ENCODE measurements at regions not wholly inside any gene's neighbourhood (a gene's known extent, or its start where the extent isn't known, plus 50 kb on each side); places are given as distances from the start of the nearest gene placed in this dataset.
A peak's percentile ranks its signal among the peaks of the same experiment; 100 is the strongest.
"Not testable (repeated sequence)": the region's sequence is repeated elsewhere in the genome, so short reads cannot be mapped to it uniquely, and the experiment has no call there.

- not testable (repeated sequence) for DNase-seq
Measured at GRCh38 chr5:148744380-148744779, 82.0 kb upstream of the ADRB2 start.

DNA sequence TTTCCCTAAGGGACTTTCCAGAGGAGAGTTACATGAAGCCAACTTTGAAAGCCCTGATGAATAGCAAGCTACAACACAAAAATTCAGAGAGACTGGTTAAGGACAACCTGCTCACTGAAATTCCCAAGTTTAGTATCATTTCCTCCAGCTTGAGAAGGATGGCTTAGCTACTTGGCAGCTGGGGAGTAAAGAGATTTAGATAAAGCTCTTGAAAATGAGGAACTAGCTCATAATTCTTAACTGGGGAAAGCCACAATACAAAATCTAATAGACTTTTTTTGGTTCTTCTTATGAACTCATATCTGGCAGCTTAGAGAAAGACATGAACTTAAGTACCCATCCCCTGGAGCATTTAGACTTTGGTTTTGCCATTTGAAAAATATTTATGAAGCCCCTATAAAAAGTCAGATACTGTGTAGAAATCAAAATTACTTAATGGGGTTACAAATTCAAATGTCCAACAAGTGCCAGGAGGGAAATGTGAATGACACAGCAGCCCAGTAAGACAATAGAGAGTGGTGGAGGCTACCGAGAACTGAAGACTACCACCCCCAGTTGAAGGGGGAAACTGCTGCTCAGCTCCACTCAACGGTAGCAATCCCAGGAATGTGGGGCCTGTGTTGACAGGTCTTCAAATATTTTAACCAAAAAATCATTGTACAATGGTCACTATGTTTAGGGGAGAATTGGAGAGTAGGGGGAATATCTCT lies 79.4 kb upstream of the ADRB2 start:
- DNase-seq = no peak

DNA sequence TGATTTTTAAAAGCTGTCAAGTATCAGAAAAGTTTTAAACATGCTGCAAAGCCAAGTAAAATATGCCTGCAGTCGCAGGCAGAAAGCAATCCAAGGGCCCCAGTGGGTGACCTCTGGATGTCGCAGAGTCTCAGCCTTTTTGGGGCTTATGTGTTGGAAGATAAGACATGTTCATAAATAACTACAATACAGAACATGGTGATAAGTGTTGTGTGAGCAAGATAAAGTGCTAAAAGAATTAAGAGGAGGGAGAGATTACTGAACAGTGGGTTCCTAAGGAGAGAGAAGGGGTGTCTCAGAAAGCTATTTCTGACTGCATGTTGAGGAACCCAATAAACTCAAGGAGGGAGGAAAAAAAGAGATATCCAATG lies 78.9 kb upstream of the ADRB2 start:
- no peak for DNase-seq

DNA sequence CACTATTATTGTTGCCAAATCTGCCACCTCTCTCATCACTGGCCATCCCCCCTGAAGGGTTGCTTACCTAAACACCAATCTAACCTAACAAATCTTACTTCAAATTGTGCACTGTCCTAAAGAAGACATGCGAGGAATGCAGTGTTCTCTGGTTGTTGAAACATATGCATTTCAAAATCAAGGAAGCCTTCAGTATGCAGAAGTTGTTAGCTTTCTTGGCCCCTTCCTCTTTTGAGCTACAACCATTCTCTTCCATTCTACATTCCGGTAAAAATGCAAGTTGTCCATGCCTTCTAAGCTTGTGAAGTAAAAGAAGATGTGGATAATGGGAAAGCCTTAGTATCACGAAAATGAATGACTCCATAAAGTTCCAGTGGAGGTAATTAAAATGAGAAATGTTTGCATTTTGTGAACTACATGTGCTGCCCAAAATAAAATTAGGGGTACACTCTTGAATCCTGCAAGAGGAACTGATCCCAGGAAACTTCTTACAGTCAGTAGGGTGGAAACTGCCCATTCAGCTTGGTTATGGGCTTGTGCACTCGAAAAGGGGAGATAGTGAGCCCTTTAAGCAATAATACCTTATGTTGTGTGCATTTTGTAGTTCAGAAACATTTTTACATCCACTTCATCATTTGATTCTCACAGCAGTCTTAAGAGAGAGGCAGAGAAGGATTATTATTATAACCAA lies 77.6 kb upstream of the ADRB2 start:
- no peak for DNase-seq

DNA sequence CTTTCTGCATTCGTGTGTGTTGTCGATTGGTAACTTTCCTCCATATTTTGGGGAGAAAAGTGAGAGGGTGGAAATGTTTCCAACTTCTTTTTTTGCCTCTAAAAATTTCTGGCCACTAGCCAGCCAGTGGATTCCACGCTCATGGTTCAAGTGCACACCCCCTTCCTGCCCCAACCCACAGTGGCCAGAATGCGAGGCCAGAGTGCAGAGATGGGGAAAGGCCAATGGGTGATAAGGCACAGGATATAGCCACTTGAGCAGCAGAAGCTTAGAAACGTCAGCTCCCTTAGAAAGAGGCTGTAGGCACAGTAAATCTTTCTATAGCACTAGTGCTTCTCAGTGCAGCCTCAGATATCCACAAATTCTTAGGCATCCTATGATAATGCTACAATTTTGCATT lies 75.8 kb upstream of the ADRB2 start:
- no peak for DNase-seq

GRCh38 chr5:148751025-148751424 lies 75.4 kb upstream of the ADRB2 start:
- no peak for DNase-seq

GRCh38 chr5:148752375-148752774 lies 74.0 kb upstream of the ADRB2 start:
- not testable (repeated sequence) for DNase-seq

DNA sequence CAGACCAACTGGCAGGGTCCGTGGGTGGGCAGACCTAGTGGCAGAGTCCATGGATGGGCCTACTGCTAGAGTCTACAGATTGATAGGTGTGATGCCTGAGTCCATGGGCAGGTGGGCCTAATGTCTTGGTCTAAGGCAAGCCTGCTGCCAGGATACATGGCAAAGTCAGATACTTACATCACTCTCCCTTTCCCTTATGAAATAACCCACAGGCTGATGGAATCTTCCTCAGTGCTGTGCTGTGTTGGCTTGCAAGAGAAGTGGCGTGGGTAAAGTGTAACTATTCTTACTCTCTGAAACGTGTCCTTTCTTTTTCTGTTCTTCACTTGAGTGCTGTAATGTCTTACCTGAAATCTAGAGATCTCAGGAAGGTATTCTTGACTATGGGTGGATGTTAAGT lies 67.3 kb upstream of the ADRB2 start:
- DNase-seq = no peak

GRCh38 chr5:148760945-148761638 lies 65.3 kb upstream of the ADRB2 start:
- DNase-seq = peak; percentile 7

DNA sequence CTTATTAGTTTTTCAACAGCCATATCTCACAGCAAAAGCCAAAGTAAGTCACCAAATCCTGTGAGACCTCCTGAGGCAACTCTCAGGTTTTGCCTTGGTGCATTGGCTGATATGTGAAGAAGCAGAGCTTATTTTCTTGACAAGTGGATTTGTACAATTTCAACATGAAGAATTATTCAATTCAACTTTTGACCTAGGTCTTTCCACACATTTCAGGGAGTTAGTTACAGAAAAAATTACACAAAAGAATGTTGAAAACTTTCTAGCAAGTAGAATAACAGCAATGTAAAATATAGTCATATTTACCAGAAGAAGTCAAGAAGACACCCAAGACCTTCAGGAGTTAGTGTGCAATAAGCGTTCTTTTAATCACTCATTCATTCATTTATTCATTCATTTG lies 62.4 kb upstream of the ADRB2 start:
- DNase-seq = no peak

- no peak for DNase-seq
Measured at GRCh38 chr5:148765061-148765460, 61.4 kb upstream of the ADRB2 start.

DNA sequence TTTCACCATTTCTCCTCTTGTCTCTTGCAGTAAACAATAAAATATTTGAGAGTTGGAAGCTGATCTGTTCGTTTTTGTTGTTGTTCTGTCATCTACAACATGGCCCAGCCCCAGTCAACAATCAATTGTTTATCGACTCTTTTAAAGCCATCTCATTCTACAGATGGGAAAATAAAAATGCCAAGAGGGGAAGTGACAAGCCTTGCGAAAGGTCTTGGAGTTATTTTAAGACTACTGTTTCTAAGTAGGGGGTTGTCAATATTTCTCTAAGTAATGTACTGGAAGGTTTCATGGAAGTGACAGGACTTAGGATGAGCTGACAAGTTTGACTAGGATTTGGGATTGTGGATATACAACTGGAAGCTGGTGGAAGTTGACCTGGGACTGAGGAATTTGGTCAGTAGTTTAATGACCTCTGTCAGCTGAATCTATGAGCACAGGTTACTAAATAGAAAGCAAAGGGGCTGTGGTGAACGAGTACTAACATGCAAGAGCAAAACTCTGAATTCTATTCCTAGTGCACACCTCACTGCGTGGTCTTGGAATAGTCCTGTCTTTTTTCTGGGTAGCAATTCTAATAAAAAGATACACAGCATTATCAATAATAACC lies 57.5 kb upstream of the ADRB2 start:
- no peak for DNase-seq

- DNase-seq = no peak
Measured at GRCh38 chr5:148769941-148770340, 56.5 kb upstream of the ADRB2 start.

DNA sequence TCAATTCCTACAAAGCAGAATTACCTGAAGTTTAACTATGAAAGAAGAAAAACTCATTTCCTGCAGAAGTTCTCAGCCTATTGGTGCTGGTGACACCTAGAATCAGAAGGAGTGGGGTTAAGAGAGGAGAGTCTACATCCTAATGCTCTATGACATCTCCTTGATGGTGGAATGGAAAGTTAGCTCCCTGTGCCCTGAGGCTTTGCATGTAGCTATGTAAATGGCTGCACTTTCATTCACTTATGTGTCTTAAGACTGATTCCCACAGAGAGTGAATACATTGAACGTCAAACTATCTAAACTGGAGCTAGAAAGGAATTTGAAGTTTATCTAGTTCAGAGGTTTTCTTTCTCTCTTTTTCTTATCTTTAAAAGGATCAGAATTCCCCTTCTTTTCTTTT lies 52.1 kb upstream of the ADRB2 start:
- no peak for DNase-seq

- DNase-seq = no peak
Measured at GRCh38 chr5:148776261-148776660, 50.1 kb upstream of the ADRB2 start.

Measured in CD4-positive, alpha-beta T cell treated with Interleukin-21 for 1 hour (primary cell).